HG03575 (cell line): ENCODE measurements at regions not wholly inside any gene's neighbourhood (a gene's known extent, or its start where the extent isn't known, plus 50 kb on each side); places are given as distances from the start of the nearest gene placed in this dataset.

Source experiments
- ATAC-seq: cut with Tn5 transposase; IDR thresholded peaks from one replicate; pipeline ENCODE4 v1.9.1; 2021; ENCODE audit not compliant: unreplicated experiment, insufficient number of reproducible peaks, low FRiP score; ENCODE audit errors: extremely low read depth

DNA sequence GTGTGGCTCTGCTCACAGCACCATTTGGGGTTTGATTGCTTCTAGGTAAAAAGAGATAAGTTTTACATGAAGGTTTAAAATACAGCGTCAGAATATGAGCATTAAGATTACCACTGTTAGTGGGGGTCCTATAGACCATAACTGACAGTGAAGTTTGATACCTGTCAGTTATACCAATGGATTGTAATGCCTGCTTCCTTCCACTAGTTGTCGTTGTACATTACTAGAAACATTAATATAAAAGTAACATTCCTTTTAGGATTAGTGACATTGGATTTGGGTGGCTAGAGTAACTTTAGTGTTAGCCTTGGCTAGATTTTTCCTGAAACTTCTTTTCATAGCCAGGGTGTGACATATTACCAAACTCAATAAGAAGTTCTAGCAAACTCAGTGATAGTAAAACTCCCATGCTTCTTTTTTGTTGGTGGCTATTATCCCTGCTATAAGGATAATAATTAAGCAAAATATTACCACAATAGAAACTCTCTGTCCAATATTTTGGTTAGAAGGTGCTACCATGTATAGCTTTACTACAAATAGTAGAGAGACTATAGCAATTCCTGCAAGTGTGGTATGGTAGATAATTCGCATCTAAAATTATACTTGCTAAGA is 57.1 kb downstream of the FAM181B start:
- ATAC-seq, result no peak

- ATAC-seq, result no peak
Measured at GRCh38 chr11:82675838-82676237, 57.8 kb downstream of the FAM181B start.

GRCh38 chr11:82673631-82674030 is 60.0 kb downstream of the FAM181B start:
- no peak for ATAC-seq

- ATAC-seq, result no peak
Measured at GRCh38 chr11:82671451-82671850, 62.2 kb downstream of the FAM181B start.

DNA sequence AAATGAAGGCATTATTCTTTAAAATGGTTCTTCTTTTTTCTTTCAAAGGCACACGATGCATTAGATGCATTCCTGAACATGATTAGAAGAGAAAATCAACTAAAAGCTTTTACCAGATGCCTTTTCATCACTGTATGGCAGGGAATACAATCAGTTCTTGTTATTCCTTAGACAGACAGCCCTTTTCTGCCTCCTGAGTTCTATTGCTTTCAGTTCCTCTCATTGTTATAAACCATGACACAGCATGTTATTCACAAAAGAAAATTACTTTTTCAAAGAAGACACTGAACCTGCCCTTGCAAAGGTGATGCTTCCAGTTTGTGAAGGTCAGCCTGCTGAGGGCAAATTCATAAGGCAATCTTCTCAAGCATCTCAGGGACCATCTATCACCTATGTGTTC is 70.1 kb downstream of the FAM181B start:
- no peak for ATAC-seq

- ATAC-seq, result no peak
Measured at GRCh38 chr11:82653752-82654151, 79.9 kb downstream of the FAM181B start.

- no peak for ATAC-seq
Measured at GRCh38 chr11:82639251-82639650, 94.4 kb downstream of the FAM181B start.

DNA sequence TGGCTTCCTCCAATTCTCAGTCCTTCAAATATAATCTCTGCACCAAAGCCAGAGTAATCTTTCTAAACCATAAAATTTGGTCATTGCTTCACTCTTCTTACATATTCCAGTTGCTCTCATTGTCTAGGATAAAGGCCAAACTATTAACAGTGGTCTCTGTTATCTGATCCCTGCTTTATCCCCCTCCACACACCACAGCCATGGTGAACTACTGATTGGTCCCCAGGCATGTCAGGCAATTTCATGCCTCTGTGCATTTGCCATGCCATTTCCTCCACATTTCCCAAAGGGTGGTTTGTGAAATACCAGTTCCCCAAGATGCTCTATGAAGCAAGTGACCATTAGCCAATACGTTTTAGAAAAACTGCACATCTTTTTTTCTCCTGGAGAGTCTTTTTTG is 97.0 kb downstream of the FAM181B start:
- ATAC-seq, result no peak

- no peak for ATAC-seq
Measured at GRCh38 chr11:82634091-82634490, 99.6 kb downstream of the FAM181B start.

GRCh38 chr11:82631722-82632630 is 101.7 kb downstream of the FAM181B start:
- ATAC-seq, result no peak

GRCh38 chr11:82610671-82611070 is 123.0 kb downstream of the FAM181B start:
- ATAC-seq, result no peak

DNA sequence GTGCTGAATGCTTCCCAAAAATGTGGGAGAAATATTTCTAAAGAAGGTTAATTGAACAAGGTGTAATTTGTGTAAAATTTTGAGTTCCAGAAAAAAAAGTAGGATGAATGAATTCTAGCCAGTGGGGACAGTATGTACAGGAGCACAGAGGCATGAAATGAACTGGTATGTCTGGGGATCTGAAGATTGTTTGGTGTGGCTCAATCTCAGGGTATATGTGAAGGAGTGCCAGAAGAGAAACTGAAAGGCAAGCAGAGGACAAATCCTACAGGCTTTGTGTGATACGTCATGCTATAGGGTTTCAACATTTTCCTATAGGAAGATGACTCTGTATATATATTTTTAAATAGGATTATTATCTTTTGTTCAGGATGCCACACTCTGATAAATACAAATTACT is 126.9 kb downstream of the FAM181B start:
- no peak for ATAC-seq

DNA sequence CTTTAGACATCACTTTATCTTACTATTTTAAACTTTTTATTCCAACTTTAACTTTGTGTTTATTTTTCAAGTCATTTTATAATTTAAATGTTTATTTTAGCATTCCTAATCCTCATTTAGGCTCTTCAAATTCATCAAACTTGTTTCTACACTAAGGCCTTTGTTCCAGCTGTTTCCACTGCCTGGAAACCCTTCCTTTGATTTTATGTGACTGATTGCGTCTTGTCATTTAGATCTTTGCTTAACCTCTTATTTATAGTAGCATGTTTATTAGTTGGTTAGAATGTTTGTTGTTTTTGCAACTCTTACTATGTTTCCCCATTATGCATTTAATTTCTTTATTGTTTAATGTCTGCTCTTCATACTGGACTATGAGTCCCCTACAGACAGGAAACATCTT is 132.0 kb downstream of the FAM181B start:
- ATAC-seq, result no peak

- no peak for ATAC-seq
Measured at GRCh38 chr11:82599836-82600235, 133.8 kb downstream of the FAM181B start.

GRCh38 chr11:82586581-82586980 is 147.1 kb downstream of the FAM181B start:
- no peak for ATAC-seq

DNA sequence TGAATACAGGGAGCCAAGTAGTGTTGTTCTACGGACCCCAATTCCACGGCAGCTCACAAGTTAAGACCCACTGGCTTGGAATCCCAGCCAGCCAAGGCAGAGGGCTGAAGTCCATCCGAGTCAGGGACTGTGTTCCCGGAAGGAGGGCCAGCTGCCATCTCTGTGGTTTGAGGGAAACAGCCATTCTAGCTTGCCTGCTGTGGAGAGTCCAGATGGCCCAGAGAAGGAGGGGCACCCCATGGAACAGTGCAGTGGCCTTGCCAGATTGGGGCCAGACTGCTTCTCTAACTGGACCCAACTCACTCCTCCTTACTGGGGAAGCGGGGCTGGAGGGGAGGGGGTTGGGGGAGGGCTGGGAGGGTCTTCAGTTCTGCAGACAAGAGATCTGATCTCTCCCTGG is 156.4 kb downstream of the FAM181B start:
- ATAC-seq, result no peak

- ATAC-seq, result no peak
Measured at GRCh38 chr11:82560836-82561235, 172.8 kb downstream of the FAM181B start.

GRCh38 chr11:82559609-82560008 is 174.1 kb downstream of the FAM181B start:
- no peak for ATAC-seq

GRCh38 chr11:82557274-82557673 is 176.4 kb downstream of the FAM181B start:
- peak; percentile 97 for ATAC-seq

- ATAC-seq, result no peak
Measured at GRCh38 chr11:82556210-82556609, 177.5 kb downstream of the FAM181B start.
